HG02588 (cell line): ENCODE measurements at regions not wholly inside any gene's neighbourhood (a gene's known extent, or its start where the extent isn't known, plus 50 kb on each side); places are given as distances from the start of the nearest gene placed in this dataset.

ENCODE experiments used
- ATAC-seq: cut with Tn5 transposase; IDR thresholded peaks from one replicate; pipeline ENCODE4 v1.9.1; 2021; ENCODE audit warnings: mild to moderate bottlenecking, moderate library complexity; ENCODE audit not compliant: unreplicated experiment

DNA sequence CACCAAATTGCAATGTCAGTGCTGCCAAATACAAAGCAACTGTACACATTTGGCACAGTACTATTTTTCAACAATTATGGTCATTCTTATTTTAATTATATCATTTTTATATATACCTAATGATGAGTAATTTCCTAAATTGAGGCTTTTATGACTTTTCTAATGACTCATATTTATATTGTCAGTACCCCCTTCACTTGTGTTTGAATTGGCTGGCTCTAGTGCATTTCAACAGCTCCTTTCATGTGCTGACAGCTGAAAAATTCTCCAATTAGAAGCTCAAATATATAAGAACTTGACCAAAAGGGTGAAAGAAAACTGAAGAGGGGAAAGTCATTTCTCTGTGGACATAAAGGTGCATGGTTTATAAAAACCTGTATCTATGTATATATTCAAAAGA is 263.3 kb downstream of the SLITRK1 start:
- ATAC-seq, result no peak

DNA sequence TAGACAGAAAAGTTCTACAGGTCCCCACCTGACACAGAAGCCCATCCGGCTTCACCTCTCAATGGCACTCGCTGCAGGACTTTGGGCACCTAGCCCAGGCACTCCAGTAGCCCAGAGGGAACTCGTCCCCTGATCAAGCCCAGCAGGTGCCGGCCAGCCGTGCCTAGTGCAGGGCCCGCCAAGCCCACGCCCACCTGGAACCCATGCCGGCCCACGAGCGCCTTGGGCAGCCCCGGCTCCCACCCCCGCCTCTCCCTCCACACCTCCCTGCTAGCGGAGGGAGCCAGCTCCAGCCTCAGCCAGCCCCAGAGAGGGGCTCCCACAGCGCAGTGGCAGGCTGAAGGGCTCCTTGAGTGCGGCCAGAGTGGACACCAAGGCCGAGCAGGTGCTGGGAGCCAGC is 268.8 kb downstream of the SLITRK1 start:
- no peak for ATAC-seq

DNA sequence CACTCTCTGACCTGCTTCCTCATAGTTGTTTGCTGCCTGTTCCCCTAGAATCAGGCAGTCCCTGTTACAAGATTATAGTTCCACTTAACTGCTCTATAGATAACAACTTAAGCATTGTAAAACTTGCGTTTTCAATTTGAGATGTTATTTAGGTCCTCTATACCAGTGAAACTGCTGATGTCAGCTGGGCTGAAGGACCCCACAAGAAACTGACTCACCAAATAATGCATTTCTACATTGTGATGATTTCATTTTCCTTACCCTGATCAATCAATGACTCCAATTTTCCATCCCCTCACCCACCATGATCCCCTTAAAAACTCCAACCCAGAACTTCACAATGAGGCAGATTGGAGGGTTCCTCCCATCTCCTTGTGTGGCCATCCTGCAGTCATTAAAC is 280.7 kb downstream of the SLITRK1 start:
- ATAC-seq, result no peak

DNA sequence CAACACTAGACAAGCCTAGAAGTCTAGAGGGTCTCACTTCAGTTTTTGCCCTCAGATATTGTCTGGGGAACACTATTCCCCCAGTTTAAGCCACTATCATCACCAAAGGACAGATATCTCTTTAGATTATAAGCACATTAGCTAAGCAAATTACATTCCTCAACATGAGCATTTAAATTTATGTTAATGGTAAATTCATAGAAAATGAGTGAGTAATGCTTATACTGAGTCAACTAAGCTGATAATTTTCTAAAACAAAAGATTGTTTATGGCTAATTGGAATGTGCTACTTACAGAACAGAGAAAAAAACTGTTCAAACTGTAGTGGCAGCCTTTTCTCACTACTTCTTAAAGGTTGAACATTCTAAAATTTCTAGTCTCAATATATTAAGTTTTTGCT is 290.2 kb downstream of the SLITRK1 start:
- ATAC-seq, result no peak

DNA sequence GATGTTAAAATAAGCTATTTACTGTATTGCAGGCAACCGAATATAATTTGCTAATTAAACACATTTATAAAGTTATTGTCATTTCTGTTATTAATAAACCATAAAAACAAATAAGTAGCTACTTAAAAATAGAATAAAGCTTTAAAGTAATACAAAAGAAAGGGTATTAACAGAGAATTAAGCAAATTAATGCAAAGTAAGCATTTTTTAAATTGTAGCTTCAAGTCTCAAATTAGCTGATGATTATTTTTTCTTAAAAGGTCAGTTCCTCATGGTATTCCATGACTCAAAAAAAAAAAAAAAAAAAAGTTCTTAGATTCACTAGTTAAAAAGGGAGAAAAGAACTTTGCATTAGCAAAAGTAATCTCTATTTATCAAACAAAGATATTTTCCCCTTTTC is 292.5 kb downstream of the SLITRK1 start:
- no peak for ATAC-seq

DNA sequence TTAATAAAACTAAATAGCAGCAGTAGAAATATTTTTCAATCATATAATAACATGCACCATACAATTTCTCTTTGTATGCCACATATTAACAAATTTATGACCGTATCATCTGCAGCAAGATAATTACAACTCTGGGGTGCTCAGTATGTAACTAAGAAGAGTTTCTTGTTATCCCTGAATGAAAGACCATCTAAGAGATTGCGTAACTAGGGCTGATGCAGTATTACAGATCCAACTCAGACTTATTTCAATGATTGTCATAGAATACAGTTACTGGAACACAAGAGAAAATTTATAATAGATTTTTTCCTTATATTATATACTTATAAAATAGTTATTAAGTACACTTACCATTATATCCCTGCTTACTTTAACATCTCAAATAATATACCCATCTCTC is 305.1 kb downstream of the SLITRK1 start:
- ATAC-seq, result no peak

DNA sequence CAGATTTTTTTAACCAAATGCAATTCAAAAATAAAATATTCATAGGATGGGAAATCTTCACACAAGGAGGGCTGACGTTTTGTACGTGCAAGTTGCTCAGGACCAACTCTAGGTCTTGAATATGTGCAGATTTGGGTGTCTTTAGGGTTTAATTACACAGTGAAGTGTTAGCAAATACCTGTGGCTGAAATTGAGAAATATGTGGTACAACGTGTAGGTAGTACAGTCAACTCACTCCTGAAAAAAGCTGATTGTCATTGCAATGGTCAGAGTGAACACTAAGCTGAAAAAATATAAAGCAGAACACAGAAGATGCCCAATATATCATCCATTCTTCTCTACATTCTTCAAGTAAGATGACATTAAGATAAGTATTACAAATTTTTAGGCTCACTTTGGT is 314.3 kb downstream of the SLITRK1 start:
- ATAC-seq, result no peak

DNA sequence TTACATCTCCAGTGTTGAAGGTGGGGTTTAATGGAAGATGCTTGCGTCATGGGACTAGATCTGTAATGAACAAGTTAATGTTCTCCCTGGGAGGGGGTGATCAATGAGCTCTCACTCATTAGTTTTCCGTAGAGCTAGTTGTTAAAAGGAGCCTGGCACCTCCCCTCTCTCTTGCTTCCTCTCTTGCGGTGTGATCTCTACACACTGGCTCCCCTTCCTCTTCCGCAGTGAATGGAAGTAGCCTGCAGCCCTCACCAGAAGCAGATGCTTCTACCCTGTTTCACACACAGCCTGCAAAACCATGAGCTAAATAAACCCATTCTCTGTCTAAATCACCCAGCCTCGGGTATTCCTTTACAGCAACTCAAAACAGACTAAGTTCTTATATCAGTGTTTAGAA is 318.8 kb downstream of the SLITRK1 start:
- ATAC-seq, result no peak

DNA sequence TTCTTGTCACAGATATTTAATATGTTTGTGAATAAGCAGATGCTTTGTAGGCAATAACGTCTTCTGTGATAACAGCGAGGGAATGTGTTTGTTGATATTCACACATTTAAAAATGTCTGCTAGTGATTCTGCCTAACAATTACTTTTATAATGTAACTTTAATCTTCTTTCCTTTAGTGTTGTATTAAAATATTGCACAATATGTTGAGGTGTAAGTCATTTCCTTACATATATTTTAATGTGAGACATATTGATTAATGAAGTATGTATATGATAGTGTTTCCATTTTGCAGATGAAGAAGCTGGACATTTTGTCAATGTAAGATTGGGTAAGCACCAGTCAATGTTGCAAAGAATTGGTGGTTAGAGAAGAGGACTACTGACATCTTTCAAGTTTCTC is 324.4 kb downstream of the SLITRK1 start:
- no peak for ATAC-seq

DNA sequence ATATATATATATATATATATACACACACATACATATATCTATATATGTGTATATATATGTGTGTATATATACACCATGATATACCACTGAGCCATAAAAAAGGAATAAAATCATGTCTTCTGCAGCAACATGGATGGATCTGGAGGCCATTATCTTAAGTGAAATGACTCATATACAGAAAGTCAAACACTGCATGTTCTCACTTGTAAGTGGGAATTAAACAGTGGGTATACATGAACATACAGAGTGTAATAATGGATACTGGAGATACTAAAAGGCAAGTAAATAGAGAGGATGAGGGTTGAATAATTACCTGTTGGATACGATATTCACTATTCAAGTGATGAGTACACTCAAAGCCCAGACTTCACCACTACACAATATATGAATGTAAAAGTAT is 332.6 kb downstream of the SLITRK1 start:
- ATAC-seq, result no peak

DNA sequence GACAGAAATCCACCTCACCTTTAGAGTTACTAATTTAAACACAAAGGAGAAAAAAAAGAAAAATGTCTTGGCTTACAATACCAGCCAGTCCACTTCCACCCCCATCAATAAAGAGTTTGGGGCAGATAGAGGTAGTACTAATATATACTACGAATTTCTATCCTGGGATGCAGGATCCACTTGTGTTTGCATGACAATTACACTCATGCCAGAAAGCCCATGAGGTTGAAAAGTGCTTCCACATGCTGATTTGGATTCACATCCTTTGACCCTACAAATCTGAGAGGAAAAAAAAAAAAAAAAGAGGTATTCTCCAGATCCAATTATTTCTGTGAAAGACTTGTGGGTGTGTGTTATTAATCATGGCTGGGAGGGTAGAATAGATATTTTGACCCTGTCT is 335.2 kb downstream of the SLITRK1 start:
- no peak for ATAC-seq

DNA sequence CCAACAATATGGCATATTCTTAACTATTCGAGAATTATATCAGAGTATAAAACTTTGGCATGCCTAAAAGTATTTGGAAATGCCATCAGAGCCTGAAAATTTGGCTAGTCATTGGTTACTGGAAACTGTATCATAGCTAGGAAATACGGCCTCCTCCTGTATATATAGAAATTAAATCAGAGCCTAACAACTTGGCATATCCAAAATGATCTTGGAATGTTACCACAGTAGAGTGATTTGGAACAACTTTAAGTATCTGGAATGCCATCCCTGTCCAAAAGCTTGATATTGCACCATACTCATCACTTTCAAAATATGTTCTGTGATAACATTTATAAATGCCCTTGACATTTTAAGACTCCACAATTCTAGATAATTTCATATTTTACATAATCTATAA is 335.8 kb downstream of the SLITRK1 start:
- no peak for ATAC-seq

DNA sequence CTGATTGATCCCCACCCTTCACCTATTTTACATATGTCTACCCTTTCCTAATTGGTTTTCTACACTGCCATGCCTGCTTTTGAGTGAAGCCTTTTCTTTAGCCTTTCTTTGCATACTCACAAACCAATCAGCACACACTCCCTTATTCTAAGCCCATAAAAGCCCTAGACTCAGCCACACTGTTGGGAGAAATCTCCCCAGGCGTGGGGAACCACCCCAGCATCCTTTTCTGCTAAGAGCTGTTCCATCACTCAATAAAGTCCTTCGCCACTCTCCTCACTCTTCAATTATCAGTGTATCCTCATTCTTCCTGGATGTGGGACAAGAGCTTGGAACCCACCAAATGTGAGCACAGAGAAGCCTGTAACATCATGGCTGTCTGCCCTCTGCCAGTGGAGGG is 343.6 kb downstream of the SLITRK1 start:
- ATAC-seq, result no peak

DNA sequence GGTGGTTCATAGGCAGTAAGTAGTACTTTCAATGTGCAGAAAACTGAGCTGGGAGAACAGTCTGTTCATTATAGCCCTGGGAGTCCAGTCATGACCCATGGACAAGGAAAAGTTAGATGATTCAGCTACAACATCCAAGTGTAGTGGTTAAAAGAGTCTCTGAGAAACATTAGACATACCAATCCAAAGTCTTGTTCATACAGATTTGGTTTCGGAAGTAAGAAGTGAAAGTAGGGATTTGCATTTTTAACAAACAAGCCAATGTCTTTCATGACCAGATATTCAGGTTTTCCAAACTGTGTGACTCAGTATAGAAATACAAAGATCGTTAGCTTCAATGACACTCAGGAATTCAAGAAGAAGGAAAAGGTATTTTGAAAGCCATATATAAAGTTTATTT is 345.3 kb downstream of the SLITRK1 start:
- ATAC-seq, result no peak

DNA sequence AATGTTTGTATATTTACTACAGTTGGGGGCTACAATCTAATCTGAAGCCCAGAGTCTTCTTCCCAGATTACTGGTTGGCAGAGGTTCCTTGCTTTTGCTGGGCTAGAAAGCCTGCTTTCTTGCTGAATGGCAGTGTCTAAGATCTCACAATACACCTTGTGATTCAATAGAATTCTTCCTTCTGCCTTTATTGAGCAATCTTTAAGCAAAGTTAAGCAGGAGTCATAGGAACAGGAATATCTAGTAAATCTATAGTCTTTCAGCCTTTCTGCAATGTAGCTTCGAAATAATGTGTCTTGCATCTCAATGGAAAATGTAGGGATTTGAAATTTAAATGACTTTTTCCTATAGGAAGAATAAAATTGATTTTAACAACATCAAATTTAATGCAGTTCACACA is 346.1 kb downstream of the SLITRK1 start:
- no peak for ATAC-seq

DNA sequence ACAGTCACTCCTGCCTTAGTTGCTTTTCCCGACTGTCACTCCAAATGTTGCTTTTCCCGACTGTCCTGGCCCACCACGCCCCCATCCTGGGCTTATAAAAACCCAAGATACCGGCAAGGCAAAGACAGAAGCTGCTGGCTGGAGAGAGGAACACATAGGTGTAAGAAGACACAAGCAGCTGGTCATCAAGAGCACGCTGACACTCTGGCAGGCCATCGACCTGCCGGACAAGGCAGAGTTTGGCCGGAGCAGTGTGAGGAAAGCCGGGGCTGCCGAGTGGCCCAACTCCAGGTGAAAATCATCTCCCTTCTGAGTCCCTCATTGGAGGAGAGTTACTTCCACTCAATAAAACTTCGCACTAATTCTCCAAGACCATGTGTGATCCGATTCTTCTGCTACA is 349.5 kb downstream of the SLITRK1 start:
- ATAC-seq, result no peak

DNA sequence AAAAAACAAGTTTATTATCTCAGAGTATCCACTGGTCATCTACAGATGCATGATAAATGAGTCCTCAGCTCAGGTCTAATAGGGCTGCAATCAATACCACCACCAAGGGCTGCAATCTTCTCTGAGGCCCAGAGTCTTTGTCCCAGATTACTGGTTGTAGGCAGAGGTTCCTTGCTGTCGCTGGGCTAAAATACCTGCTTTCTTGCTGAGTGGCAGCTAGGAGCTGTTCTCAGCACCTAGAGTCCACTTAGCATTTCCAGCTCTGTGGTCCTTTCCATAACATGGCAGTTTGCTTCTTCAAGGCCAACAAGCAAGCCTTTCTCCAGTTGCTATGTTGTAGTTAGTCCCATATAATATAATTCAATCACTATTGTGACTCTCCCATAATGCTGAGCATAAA is 351.3 kb downstream of the SLITRK1 start:
- ATAC-seq, result no peak

DNA sequence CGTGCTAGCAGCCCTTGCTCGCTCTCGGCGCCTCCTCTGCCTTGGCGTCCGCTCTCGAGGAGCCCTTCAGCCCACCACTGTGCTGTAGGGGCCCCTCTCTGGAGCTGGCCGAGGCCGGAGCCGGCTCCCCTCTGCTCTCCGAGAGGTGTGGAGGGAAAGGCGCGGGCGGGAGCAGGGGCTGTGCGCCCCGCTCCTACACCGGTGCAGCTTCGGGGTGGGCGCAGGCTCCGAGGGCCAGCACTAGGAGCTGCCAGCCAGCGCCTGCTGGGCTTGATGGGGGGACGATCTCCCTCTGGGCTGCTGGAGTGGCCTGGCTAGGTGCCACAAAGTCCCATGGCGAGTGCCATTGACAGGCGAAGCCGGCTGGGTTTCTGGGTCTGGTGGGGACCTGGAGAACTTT is 365.5 kb downstream of the SLITRK1 start:
- ATAC-seq, result no peak

DNA sequence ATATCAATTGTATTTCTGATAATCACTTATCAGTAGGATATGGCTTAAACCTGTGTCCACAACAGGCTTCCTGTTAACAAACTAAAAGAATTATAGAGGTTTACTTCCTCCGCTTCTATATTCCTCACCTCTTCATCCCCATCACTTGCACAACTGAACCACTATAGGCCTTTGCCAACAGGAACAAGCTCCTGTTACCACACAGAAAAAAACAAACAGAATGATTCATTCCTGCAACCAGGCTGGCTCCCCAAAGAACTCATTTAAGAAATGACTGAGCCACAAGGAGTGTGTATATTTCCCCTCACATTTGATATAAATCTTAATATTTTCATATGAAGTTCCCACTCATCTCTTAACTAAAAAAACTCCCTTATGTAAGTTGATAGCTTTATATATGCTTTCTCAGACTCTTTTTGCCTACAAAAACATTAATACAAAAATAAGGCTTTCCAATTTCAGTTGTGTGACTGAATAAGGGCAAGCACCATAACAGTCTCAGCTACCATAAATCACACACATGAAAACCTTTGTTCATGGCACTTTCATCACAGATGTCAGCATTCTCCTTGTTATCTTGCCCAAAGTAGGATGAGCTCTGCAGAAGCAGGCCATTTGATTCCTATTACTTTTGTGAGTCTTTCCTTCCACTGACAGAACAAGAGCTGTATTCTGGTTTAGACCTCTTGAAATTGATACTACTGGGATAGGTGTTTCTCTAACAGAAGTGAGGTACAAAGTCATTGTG is 366.8 kb downstream of the SLITRK1 start:
- no peak for ATAC-seq

DNA sequence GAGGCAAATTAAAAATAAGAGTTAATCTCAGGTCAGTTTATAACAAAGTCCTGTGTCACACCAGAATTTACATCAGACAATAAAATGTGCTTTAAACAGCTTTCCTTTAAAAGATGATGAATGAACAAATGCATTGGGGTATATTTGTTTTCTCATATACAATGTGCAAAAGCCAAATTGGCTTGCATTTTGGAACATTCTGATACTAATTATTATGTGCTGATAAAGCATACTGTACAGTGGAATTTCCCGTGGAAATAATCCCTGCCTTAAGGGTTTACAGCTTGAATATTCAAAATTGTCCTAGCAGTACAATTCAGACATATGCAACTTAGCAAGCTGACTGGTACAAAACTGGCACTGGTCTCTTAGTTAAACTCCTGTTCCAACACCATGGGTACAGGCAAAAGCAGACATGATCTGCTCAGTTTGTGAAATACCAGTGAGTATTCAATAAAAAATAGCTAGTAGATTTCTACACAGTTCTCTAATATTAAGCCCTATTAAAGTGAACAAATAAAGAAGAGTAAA is 373.4 kb downstream of the SLITRK1 start:
- no peak for ATAC-seq

DNA sequence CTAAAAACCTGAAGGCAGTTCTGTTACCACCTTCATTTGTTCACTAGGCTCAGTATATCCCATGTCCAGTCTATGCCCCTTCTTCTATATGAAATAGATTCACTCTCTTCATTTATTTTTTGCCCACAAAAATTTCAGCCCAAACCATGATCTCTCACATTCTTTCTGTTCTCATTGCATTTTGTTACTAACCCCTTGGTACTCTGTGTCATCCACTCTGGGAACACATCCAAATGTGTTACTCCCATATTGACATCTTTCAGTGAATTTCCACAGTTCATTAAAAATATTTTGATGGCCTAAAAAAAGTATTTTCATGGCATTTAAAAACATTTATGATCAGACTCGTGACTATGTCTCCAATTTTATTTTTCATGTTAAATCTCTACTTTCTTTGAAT is 378.9 kb downstream of the SLITRK1 start:
- no peak for ATAC-seq

DNA sequence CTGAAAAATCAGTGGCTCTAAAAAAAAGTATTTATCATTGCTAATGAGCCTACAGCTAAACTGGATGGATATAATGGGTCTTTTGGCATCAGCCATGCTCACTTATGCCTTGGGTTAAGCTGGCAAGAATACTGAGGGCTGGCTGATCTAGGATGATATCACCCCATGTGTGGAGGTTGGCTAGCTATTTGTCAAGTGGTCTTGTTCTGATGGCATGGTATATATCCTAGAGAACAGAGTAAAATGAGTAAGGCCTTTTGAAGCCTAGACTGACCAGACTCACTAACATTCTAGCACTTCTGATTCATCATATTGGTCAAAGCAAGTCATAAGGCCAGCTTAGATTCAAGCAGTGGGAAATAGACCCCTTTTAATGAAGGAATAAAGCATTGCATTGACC is 383.0 kb downstream of the SLITRK1 start:
- ATAC-seq, result no peak
